Smooth muscle cell of the brain vasculature (primary cell): ENCODE measurements at regions not wholly inside any gene's neighbourhood (a gene's known extent, or its start where the extent isn't known, plus 50 kb on each side); places are given as distances from the start of the nearest gene placed in this dataset.
"Not testable (repeated sequence)": the region's sequence is repeated elsewhere in the genome, so short reads cannot be mapped to it uniquely, and the experiment has no call there.

Experiments
- DNase-seq: peaks from one replicate; pipeline ENCODE4 v3.0.0-alpha.2; 2012; ENCODE audit warnings: low read depth, low spot score

- no peak for DNase-seq
Measured at GRCh38 chr3:186454881-186455703, 89.1 kb downstream of the CRYGS start.

GRCh38 chr3:186453531-186453930 is 90.6 kb downstream of the CRYGS start:
- no peak for DNase-seq

- DNase-seq: peak; percentile 23
Measured at GRCh38 chr3:186452517-186452916, 90.5 kb upstream of the DGKG start.

- no peak for DNase-seq
Measured at GRCh38 chr3:186451371-186451770, 89.3 kb upstream of the DGKG start.

- DNase-seq: no peak
Measured at GRCh38 chr3:186444974-186445373, 82.9 kb upstream of the DGKG start.

GRCh38 chr3:186444288-186444687 is 82.3 kb upstream of the DGKG start:
- no peak for DNase-seq

GRCh38 chr3:186442979-186443378 is 80.9 kb upstream of the DGKG start:
- not testable (repeated sequence) for DNase-seq

- no peak for DNase-seq
Measured at GRCh38 chr3:186442162-186442561, 80.1 kb upstream of the DGKG start.

- no peak for DNase-seq
Measured at GRCh38 chr3:186440891-186441290, 78.9 kb upstream of the DGKG start.

GRCh38 chr3:186439725-186440124 is 77.7 kb upstream of the DGKG start:
- DNase-seq: no peak

GRCh38 chr3:186435332-186435731 is 73.3 kb upstream of the DGKG start:
- DNase-seq: not testable (repeated sequence)

- no peak for DNase-seq
Measured at GRCh38 chr3:186432944-186433732, 71.1 kb upstream of the DGKG start.

- DNase-seq: no peak
Measured at GRCh38 chr3:186432189-186432588, 70.2 kb upstream of the DGKG start.

- DNase-seq: no peak
Measured at GRCh38 chr3:186427627-186428281, 65.7 kb upstream of the DGKG start.

- DNase-seq: no peak
Measured at GRCh38 chr3:186425788-186426730, 64.0 kb upstream of the DGKG start.

GRCh38 chr3:186421946-186422345 is 59.9 kb upstream of the DGKG start:
- no peak for DNase-seq

- DNase-seq: no peak
Measured at GRCh38 chr3:186418671-186419145, 56.7 kb upstream of the DGKG start.

- DNase-seq: no peak
Measured at GRCh38 chr3:186417791-186418190, 55.8 kb upstream of the DGKG start.

GRCh38 chr3:186414735-186415419 is 52.8 kb upstream of the DGKG start:
- DNase-seq: no peak

- no peak for DNase-seq
Measured at GRCh38 chr3:186413615-186414415, 51.8 kb upstream of the DGKG start.
